Activated CD4-positive, alpha-beta T cell treated with anti-CD3 and anti-CD28 coated beads for 24 hours (primary cell): ENCODE measurements at regions not wholly inside any gene's neighbourhood (a gene's known extent, or its start where the extent isn't known, plus 50 kb on each side); places are given as distances from the start of the nearest gene placed in this dataset.

Experiments used
- DNase-seq, 2 donors: peaks; one replicate each; pipeline ENCODE4 v3.0.0-alpha.2; 2020; ENCODE audit warnings: low read depth in 2 of 2

DNA sequence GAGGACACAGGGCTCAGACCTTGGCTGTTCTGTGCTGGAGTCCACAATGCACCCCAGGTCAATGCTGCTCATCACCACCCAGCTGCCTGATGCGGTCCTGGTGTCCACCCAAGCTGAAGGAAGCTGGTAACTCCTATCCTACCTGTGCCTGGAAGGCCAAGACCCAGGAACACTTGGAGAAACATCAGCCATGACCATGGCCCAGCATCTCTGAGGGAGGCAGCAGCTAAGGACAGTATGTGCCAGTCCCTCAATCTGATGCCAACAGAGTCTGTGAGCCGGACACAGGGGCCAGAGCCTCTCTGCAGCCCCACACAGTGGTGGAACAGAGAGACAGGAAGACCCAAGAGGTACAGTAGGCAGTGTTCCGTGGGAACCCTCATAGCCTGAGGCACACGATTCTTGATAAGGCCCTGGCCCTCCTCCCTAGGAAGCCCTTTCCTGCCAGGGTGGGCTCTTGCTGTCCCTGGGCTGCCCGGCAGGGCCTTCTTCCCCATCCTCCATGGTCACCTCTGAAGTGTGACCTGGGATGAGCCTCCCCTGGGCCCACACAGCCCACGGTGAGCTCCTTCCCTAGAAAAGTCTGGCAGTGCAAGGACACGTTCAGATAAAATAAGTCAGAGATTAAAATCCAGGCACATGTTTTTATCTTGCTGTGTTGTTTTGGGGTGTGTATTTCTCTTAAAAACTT lies 170.7 kb downstream of the THBS2 start:
- no peak for DNase-seq

DNA sequence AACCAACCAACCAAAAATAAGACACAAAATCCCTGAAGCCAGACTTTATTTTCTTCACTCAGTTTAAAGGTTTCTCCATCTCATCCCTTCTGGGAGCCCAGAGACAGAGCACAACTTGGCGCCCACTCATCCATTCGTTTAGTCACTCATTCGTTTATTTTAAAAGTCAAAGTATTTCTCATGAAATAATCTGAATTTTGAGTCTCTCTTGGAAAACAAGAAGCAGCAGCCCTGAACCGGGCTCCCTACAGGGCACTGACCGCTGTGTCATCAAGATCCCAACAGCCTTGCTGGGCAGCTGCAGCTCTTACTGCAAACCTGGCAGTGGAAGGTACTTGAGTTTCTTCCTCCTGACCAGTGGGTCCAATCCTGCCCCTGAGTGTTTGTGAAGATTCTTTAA lies 171.6 kb downstream of the THBS2 start:
- no peak for DNase-seq

DNA sequence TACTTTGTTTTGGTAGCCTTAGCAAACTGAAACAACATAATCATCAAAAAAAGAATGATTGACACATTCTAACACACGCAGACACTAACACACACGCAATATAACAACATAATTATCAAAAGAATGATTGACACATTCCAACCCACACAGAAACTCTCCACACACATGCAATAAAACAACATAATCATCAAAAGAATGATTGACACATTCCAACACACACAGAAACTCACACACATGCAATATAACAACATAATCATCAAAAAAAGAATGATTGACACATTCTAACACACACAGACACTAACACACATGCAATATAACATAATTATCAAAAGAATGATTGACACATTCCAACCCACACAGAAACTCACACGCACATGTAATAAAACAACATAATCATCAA lies 172.4 kb downstream of the THBS2 start:
- no peak for DNase-seq

DNA sequence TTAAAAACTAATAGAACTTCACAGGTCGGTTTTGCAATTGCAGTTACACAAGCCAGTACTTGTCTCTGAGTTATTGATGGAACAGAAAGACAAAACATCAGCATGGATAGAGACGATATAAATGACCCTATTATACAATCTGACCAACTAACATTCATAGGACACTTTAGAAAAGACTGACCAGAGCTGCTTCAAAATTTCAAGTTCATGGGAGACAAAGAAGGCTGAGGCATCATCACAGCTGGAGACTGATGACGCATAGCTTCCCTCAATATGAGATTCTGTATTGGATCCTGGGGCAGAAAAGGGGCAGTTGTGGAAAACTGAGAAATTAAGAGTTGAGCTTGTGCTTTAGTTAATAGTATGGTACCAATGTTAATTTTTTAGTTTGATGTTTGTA lies 174.0 kb downstream of the THBS2 start:
- DNase-seq: no peak

DNA sequence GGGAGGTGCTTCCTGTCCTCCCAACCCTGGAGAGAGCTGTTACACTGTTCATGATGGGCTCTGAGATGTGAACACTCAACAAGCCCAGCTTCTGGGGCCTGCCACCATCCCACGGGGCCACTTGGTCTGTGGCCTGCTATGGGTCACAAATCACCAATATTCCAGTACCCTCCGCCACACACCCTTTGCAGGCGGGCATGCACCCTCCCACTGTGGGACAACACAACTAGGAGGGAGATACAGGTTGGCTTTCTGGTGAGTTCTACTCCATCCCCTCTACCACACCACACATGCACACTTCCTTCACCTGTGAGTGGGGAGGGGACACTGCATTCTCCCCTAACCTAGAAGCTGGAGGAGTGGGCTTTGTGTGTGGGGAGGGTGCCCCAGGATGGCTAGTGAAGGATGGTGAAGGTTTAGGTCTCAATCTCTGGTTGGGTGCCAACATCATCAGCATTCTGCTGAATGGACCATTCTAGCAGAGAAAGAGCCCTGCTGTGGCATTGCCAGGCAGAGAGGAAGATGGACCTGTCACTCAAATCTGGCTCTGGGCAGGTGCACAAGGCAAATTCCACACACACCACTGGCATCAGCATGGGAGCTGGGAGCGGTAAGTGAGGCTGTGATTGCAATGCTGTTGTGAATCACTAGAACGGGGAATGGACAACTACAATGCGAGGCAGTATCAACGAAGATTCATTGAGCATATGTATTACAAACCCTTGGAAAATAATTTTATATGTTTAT lies 175.1 kb downstream of the THBS2 start:
- DNase-seq: no peak

DNA sequence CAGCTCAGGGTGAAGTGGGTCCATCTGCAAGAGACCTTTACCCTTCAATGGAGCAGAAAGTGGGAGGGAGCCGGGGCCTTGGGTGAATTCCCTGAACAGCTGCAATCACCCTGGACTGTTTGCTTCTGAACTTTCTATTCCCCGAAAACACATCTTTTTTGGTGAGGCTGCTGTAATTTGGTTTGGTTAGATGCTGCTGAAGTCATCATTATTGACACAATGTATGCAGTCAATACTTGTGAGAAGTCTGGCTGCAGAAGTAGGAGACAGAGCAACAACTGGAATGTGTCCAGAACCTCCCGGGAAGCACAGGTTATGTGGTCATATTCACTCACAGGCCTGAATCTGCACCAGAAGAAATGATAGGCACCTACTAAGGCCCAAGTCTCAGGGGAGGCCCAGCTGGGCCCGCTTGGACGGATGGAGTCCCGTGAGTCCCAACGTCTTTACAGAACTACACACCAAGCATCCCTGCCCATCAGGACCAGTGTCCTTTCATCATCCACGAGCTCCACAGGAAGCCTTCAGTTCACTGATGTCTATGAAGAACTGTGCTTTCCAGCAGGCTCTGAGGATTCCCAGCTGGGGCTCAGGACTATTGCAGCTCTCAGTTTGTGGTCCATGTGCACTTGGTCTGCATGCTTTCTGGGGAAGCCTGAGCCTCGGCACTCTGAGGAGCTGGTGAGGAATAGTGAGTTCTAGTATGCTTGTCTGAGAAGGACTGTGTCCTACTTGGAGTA lies 177.6 kb downstream of the THBS2 start:
- DNase-seq: no peak

DNA sequence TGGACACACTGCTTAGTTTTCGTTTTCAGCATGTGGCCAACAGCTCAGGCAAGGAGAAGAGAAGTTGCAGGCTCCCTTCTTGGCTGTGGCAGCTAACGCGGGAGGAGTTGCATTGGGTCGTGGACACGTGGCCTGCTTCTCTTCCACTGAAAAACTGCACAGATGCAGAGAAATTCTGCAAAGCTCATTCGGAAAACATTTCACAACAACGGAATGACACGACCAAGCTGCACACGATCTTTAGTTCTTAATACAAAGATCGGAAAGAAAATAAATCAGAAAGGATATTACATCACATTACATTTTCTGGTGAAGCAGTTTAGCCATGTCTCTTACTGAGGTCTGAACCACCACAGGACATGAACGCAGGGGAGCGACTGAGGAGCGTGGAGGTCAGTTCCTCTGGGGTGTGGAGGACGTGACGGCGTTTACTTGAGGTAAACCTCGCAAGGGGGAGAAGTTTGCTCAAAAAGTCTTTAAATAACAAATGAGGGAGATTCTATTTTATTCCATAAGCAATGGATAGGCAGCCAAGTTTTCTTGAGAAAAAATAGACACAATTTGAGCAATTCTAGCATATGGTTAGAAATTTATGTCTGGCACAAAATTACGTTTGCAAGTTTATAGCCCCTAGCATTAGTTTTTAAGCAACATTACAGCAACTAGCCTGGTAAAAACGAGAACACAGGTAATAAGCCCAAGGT lies 178.3 kb downstream of the THBS2 start:
- DNase-seq: no peak

DNA sequence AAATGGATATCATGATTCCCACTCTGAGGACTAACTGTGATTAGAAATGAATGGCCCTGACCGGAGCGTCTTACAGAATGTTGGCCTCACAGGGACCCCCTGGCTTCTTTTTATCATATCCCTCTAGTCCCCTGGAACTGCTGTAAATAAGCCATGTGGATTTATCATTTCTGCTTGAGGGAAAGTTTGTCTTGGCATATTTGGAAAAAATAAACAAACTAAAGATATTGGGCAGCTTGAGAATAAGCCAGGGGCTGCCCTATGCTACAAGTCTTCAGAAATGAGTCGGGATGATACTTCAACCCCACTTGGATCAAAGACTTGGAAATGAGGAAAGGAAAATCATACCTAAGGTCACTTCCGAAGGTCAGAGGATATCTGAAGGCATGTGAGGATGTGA lies 179.1 kb downstream of the THBS2 start:
- DNase-seq: no peak

DNA sequence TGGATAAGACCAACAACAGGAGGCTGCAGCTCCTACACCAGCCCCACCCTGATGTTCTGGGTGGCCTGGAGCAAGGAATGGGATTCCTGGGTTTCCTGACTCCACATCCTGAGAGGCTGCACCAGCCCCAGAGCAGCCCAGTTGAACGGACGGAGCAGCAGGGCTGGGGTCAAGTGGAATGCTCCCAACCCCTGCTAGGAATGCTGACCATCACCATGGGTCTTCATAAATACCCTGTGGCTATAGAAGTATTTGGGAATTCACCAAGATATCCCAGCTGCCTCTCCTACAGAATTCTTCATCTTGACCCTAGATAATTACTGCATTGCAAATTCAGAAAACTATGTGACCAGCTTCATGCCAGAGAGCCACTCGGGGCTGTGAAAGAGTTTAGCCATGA lies 180.3 kb downstream of the THBS2 start:
- DNase-seq: no peak

DNA sequence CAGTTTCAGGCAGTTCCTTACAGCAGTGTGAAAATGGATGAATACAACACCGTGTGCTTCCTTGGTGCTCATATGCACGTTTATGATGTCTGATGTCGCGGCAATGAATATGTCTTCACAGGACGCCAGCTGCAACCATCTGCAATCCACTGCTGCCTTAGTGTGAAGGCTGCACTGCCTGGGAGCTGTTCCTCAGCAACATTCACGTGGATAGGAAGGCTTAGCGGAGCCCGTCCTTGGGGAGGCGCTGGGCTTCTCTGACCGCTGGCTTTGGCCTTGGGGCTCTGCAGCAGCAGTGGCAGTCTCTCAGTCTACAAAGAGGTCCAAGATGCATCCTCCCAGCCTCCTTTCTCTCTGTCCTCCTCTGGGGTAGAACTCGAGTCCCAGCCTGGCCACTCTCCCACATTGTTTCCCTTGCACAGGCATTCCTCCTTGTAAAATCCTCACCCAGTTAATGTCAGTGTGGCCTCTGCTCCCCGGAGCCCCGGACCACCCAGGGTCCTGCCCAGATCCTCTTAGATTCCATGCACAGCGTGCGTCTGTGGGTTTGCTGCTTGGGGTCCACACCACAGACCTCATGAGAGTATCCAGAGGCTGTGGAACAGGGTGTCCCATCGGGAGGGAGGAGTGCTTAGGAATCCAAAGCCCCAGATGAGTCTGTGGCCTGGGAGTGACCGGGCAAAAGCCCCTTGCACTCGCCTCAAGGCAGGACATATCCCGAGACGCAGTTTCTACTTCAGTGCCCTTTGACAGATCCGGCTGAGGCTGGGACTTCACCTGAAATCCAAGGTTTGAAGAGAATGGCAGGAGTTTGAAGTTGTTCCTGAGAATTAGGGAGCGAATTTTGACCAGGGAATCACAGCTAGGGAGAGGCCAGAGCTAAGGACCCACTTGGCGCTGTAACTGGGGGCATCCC lies 181.3 kb downstream of the THBS2 start:
- DNase-seq: no peak

DNA sequence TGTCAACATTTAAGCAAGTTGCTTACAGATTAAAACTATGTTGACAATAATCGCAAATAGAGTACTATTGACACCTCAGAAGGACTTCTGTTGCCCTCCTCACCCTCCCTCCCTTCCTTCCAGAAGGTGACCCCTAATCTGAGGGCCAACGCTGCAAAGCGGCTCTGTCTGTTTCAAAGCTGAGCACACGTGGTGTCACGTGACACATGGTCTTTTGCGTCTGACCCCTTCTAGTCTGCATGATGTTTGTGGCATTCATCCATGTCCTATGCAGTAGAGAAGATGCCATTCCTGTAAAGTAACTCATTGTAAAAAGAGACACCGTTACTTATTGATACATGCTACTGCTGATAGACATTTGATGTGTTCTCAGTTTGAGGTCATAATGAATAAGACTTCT lies 182.3 kb downstream of the THBS2 start:
- no peak for DNase-seq

DNA sequence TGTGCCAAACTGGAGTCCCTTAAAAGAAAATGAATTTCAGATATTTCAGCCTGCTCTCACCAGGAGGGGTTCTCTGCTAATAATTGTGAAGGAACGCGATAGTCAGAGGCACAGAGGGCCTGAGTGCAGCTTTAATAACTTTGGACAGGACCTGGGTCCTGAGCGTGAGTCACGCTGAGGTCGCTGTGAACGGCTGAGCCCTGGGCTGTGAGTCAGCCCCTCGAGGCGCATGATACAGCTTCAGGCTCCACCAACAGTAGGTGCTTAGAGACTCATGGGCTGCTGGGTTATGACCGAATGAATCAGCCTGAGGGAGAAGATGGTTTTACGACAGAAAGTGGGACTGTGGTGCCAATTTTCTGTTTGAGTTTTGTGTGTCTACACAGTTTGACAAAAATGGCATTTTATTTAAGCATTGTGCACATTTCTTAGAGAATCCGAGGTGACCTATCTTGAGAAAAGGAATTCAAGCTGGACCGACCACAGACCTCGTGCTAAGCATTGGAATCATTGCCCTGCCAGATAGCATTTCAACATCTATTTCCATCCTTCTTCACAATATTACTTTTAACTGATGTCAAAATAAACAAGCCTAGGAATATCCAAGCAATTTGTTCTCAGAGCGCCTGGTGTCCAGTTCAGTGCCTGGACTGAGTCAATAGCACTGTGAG lies 183.0 kb downstream of the THBS2 start:
- DNase-seq: no peak

DNA sequence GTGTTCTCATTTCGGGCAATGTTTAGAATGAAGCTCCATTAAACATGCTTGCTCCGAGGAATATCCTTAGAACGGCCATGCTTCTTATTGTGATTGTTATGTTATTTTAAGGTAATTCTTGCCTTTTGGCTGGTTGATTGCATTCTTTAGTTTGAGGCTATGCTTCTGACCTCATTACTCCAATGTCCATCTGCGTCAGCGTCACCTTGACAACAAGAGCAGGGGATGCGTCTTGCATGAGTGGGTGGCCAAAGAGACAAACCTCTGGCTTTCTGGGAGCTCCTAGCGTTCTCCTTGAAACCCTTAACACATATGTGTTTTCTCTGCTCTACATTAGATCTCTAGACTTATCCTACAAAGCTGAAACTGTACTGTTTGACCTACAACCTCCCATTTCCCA lies 184.3 kb downstream of the THBS2 start:
- DNase-seq: no peak

DNA sequence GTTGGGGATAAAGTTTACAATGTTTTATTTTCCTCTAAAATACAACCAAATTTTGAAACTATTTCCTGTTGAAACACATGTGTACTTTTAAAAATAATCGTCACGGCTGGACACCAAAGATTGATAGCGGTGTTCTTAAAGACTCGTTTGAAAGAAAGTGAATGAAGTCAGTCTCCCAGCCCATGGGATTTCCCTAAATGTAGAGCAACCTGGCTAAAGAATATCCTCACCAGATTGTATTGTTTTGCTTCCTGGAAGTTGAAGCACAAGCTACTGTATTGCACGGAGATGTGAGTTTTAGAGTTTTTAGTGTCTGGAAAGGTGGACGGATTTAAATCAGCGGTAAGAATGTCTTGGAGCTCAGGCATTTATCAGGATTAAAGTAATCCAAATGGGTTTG lies 189.5 kb downstream of the THBS2 start:
- DNase-seq: no peak

DNA sequence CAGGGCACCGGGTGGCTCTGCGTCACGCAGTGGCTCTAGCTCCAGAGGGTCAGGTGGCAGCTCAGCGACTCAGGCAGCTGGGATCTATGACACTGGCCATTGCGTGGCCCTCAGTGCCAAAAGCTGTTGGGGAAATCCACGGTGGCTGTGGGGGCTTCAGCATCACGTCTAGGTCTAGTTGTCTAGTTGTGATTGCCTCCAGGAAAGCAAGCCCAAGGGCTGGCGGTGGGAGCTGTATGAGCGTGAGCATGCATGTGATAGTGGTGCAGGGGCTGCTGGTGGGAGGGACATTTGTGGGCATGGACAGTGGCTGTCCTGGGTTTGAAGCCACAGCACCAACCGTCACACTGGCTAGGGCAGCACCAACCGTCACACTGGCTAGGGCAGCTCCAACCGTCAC lies 191.4 kb downstream of the THBS2 start:
- DNase-seq: no peak

DNA sequence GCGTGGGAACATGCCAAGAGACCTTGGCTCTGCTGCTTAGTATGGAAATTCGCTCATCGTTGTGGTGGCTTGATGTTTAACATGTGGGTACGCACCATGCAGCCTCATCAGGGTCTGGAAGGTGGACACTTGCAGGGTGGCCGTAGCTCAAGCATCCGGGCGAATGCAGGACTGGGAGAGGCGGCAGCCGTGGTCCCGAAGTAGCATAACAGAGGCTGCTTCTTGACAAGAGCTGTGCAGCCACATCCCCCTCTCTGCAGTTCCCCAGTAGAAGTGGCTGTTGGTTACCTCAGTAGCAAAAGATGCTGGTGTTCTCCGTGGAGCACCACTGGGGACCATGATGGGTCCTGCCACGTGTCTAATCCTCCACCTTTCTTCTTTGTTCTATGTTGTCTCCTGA lies 195.0 kb downstream of the THBS2 start:
- DNase-seq: no peak

DNA sequence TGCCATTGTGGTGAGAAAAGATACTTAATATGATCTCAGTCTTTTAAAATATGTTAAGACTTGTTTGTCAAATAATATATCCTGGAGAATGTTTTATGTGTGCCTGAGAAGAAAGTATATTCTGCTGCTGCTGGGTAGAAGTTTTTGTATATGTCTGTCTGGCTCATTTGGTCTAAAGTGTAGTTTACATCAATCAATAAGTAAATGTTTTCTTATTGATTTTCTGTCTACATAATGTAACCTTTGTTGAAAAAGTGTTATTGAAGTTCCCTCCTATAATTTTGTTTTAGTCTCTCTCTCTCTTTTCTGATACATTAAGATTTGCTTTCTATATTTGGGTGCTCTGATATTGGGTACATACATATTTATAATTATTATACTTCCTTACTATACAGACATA lies 201.2 kb downstream of the THBS2 start:
- no peak for DNase-seq

DNA sequence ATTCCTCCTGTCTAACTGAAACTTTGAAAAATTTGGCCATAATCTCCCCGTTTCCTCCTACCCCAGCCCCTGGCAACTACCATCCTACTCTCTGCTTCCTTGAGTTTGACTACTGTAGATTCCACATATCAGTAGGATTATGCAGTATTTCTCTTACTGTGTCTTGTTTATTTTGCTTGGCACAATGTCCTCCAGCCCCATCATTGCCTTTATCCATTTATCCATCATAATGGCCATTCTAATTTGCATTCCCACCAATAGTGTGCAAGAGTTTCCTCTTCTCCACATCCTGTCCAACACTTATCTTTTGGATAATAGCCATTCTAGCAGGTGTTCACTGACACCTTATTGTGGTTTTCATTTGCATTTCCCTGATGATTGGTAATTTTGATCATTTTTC lies 202.3 kb downstream of the THBS2 start:
- no peak for DNase-seq

DNA sequence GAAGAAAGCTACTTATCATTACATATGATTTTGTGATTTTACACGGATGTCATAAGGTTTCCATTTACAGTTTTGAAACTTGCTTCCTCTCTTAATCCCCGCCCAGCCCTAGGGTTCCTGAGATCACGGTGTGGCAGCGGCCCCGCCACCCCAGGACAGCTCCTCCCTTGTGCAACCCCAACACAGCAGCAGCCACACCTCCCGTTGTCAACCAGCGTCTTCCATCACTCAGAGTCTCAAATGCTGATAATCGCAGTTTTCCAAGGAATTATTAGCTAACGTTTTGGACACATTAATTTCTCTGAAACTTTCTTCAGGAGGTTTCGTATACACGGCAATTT lies 204.8 kb downstream of the THBS2 start:
- no peak for DNase-seq

DNA sequence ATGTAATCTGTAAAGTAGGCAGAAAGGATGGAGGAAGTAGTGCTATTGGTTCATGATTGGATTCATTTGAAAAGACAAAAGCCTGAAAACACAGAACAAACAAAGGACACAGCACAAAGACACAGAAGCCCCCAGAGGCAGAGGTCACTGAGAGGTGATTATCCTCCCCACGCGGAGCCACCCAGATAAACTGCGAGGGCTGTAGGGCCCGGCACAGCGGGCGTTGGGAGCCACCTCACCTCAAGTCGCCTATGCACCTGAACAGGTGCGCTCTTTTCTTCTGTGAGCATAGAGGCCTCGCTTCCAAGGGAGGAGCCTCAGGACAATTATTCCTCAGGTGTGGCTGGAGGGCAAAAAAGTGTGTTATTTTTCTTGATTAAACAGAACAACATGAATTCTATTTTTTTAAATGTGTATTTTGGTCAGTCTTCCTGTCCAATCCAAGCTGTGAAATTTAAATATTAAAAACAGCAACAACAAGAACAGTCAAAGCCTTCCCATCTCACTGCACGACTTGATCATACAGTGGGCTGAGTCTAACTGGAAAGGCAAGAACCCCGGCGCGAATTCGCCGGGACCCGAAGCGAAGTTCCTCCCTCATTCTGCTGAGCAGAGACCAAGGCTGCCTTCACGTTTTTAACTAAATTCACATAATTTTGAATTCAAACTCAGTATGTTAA lies 205.3 kb downstream of the THBS2 start:
- DNase-seq: no peak
